Activated naive CD4-positive, alpha-beta T cell treated with anti-CD3 and anti-CD28 coated beads, Interleukin-2, amount 50 U/mL, for 24 hours (primary cell): ENCODE measurements at regions not wholly inside any gene's neighbourhood (a gene's known extent, or its start where the extent isn't known, plus 50 kb on each side); places are given as distances from the start of the nearest gene placed in this dataset.

ENCODE experiments used
- H3K27ac Mint-ChIP-seq: one replicate; pipeline ENCODE4 v1.8.0; 2021; ENCODE audit warnings: mild to moderate bottlenecking, mixed read lengths
- H3K27me3 Mint-ChIP-seq: one replicate; pipeline ENCODE4 v1.8.0; 2021; ENCODE audit warnings: mixed read lengths
- H3K36me3 Mint-ChIP-seq: one replicate; pipeline ENCODE4 v1.8.0; 2021; ENCODE audit warnings: mixed read lengths
- H3K4me1 Mint-ChIP-seq: one replicate; pipeline ENCODE4 v1.8.0; 2021; ENCODE audit warnings: mixed read lengths
- H3K4me3 Mint-ChIP-seq: one replicate; pipeline ENCODE4 v1.8.0; 2021; ENCODE audit warnings: mild to moderate bottlenecking, mixed read lengths
- H3K9me3 Mint-ChIP-seq: one replicate; pipeline ENCODE4 v1.8.0; 2021; ENCODE audit warnings: mixed read lengths

DNA sequence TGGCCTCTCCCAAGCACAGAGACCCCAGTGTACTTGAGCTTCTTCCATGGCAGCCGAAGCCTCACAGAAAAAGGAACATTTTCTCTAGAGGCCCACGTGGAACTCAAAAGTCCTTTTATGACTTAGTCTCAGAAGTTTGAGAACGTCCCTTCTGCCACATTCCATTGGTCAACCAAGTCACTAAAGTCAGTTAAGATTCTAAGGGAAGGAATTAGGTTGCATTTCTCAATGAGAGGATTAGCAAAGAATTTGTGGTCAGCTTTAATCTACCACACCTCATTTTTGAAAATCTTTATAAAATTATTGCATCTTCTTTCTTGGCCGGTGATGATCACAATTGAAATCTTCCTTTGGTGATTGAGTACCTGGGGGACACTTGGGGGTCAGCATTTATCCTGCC is 279.9 kb upstream of the TBX3 start:
- no peak overlapping the region for H3K27ac Mint-ChIP-seq
- no peaks in the 10 kb centered on the region for H3K4me1 Mint-ChIP-seq
- no peak overlapping the region for H3K4me3 Mint-ChIP-seq
- peaks cover 2% of the 10 kb centered on the region for H3K27me3 Mint-ChIP-seq
- no peaks in the 10 kb centered on the region for H3K36me3 Mint-ChIP-seq
- peaks cover 4% of the 10 kb centered on the region for H3K9me3 Mint-ChIP-seq

DNA sequence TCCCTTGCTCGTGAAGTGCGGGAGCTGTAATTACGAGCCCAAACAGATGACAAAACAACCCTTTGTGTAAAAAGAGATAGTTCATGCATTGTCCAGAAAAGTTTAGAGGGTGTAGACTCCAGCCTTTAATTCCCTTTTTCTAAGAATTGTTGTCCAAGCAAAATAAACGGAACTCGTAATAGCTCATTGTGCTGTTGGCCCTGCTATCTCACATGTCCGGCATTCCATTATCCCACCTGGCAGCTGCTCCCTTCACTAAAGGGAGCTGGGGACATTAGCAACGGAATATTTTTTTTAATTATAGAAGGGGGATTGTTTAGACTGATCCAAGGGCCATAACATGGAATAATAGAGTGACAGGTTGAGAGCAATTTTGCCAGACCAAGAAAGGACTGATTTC is 277.5 kb upstream of the TBX3 start:
- no peaks in the 10 kb centered on the region for H3K4me1 Mint-ChIP-seq
- H3K9me3 Mint-ChIP-seq, result peaks cover 5% of the 10 kb centered on the region
- no peaks in the 10 kb centered on the region for H3K36me3 Mint-ChIP-seq
- H3K27ac Mint-ChIP-seq, result no peak overlapping the region
- H3K4me3 Mint-ChIP-seq, result no peak overlapping the region
- H3K27me3 Mint-ChIP-seq, result no peaks in the 10 kb centered on the region

GRCh38 chr12:114958538-114958937 is 274.6 kb upstream of the TBX3 start:
- Mint-ChIP-seq H3K27me3 (no peaks in the 10 kb centered on the region), H3K4me3 (no peak overlapping the region), H3K36me3 (no peaks in the 10 kb centered on the region), H3K9me3 (peaks cover 5% of the 10 kb centered on the region), H3K27ac (no peak overlapping the region), H3K4me1 (no peaks in the 10 kb centered on the region)

DNA sequence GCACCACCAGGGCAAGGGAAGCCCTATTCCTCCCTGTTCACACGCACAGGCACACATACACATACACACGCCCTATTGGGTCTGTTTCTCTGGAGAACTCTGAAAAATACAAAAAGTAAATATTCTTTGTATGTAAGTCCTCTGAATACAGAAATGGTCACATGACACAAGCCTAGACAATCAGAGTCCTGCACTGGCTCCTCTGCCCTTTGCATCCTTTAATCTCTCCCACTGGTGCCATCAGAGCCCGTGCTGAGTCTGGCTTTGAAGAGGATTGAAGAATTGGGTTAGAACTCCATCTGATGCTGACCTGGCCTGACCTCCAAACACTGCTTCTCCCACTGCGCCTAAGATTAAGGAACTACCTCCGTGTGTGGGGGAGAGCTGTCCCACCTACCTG is 273.2 kb upstream of the TBX3 start:
- no peaks in the 10 kb centered on the region for H3K4me1 Mint-ChIP-seq
- no peak overlapping the region for H3K27ac Mint-ChIP-seq
- H3K9me3 Mint-ChIP-seq, result peaks cover 5% of the 10 kb centered on the region
- H3K4me3 Mint-ChIP-seq, result no peak overlapping the region
- no peaks in the 10 kb centered on the region for H3K36me3 Mint-ChIP-seq
- H3K27me3 Mint-ChIP-seq, result no peaks in the 10 kb centered on the region

DNA sequence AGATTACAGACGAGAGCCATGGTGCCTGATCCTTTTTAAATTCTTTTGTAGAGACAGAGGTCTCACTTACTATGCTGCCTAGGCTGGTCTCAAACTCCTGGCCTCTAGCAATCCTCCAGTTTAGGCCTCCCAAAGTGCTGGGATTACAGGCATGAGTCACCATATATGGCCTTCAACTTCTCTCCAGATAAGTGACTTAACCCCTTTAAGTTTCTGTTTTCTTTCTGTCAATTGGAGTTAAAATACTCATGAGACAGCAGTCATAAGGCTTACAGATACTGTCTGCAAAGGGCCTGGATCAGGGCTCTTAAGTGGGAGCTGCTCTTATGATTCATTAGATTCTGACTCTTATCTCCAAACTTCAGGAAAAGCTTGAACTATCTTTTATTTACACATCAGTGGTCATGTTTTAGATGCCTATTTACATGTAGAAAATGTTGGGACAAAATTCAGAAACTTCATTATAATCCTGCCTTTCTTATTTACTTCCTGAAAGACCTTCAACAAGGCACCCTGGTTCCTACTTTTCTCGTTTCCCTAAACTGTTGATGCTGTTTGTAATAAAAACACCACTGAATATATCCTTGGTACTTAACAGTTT is 271.5 kb upstream of the TBX3 start:
- Mint-ChIP-seq H3K27ac (no peak overlapping the region), H3K4me3 (no peak overlapping the region), H3K9me3 (peaks cover 5% of the 10 kb centered on the region), H3K27me3 (no peaks in the 10 kb centered on the region), H3K36me3 (no peaks in the 10 kb centered on the region), H3K4me1 (no peaks in the 10 kb centered on the region)

DNA sequence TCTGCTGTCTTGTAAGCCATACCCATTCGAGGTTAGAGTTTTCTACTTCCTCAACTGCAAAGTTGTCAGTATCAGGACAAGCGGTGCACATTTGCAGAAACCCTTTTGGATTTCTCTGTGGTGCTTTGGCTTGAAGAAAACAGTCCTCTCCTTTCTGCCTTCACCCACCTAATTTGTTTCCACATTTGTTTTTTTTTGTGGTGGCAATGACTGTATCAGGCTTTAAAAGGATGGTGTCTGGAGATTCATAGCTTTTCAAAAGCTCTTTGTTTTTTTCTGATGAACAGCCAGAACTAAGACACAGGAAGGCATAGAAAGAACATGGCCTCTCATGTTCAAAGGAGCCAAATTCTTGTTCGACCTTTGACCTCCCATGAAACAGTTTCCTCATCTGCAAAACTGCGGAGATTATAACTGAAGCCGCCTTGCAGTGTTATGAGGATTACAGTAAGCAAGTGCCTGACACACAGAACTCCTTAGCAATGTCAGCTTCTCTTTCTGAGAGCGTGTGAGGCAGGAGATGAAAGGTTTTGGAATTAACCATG is 270.6 kb upstream of the TBX3 start:
- Mint-ChIP-seq H3K27me3 (no peaks in the 10 kb centered on the region), H3K27ac (no peak overlapping the region)

DNA sequence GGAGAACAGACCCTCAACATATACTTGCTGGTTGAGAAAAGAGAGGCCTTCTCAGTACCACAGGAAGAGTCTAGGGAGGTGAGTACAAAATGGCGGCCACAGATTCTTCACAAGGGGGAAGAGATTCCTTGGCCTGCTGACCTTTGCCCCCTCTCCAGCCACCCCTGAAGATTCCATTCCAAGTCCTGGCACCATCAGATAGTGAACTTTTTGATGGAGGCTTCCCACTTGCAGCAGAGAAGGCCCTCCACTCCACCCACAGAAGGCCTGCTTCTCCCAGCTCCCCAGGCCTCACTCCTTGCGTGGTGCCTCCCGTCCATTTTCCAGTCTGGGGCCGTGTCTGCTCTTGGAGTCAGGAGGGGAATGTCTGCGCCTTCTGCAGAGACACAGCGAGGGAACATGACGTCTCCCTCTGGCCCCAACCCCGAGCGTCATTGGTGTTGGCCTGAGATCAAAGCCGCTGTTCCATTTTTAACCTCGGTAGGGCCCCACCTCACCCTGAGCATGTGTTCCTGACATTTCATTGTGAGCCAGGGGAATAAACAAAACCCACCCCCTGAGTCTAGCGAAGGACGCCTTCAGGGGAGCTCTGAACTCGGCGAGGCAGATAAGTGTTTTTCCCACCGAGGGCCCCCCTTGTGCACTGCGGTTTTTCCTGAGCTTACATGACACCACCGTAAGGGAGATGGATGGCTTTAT is 268.7 kb upstream of the TBX3 start:
- Mint-ChIP-seq H3K27me3 (no peaks in the 10 kb centered on the region), H3K4me3 (no peak overlapping the region), H3K4me1 (no peaks in the 10 kb centered on the region), H3K27ac (no peak overlapping the region), H3K9me3 (peaks cover 5% of the 10 kb centered on the region), H3K36me3 (no peaks in the 10 kb centered on the region)

More for the DNA sequence above, 270.6 kb upstream of the TBX3 start:
- no peak overlapping the region for H3K4me3 Mint-ChIP-seq
- no peaks in the 10 kb centered on the region for H3K36me3 Mint-ChIP-seq
- H3K9me3 Mint-ChIP-seq, result peaks cover 5% of the 10 kb centered on the region
- H3K4me1 Mint-ChIP-seq, result no peaks in the 10 kb centered on the region

DNA sequence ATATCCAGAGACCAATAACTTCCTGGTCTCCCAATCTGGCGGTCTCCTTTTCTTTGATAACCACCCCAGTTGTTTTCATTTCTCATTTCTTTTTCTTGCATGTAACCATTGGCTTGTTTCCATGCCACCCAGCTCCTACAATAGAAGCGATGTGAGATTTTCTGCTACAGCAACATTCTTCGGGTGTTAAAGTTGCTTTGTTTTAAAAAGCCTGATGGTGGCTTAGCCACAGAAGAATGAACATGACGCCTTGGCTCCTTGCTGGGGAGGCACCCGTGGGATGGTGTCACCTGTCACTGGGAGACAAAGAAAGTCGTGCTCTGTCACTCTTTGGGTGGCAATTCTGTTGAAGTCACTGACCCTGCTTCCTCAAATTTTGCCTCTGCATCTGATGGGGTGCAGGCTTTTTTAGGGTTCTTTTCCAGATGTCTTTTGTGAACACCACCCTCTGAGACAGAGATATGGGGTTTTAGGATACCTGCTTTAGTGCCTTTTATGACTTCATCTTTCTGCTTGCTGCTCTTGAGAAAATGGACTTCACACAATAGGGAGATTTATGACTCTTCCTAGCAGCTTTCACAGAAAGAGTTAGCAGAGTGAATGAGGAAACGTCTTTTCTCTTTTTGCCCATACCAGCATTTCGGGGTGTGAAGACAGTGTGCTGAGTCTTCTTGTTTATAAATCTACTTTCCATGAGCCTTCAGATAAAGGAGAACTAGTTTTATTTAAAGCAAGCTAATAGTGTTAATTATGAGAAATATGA is 265.3 kb upstream of the TBX3 start:
- no peaks in the 10 kb centered on the region for H3K27me3 Mint-ChIP-seq

GRCh38 chr12:114945351-114945750 is 261.4 kb upstream of the TBX3 start:
- Mint-ChIP-seq H3K9me3 (no peaks in the 10 kb centered on the region), H3K36me3 (no peaks in the 10 kb centered on the region), H3K4me1 (no peaks in the 10 kb centered on the region), H3K4me3 (no peak overlapping the region), H3K27ac (no peak overlapping the region), H3K27me3 (no peaks in the 10 kb centered on the region)

More for the DNA sequence above, 265.3 kb upstream of the TBX3 start:
- Mint-ChIP-seq H3K27ac (no peak overlapping the region), H3K9me3 (no peaks in the 10 kb centered on the region), H3K4me1 (no peaks in the 10 kb centered on the region), H3K36me3 (no peaks in the 10 kb centered on the region), H3K4me3 (no peak overlapping the region)

GRCh38 chr12:114944736-114945135 is 260.8 kb upstream of the TBX3 start:
- H3K4me3 Mint-ChIP-seq, result no peak overlapping the region
- H3K36me3 Mint-ChIP-seq, result no peaks in the 10 kb centered on the region
- H3K27me3 Mint-ChIP-seq, result no peaks in the 10 kb centered on the region
- no peak overlapping the region for H3K27ac Mint-ChIP-seq
- H3K9me3 Mint-ChIP-seq, result no peaks in the 10 kb centered on the region
- H3K4me1 Mint-ChIP-seq, result no peaks in the 10 kb centered on the region

DNA sequence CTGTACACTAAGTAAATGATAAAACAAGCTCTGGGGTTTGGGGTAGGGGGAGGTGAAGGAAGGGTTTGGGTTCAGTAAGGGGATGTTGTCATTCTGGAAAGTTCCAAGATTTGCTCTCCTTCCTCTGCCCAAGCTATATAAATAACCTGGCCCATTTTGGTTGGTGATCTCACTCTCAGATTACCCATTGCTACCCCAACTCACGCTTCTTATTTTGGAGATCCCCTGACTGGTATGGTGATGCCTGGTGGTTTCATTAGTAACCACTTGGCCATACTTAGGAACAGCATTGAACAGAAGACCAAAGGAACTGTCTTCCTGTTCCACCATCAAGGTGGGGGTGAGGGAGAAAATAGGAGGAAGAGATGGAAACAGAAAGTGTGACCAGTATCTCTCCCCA is 259.6 kb upstream of the TBX3 start:
- Mint-ChIP-seq H3K4me3 (no peak overlapping the region), H3K4me1 (no peaks in the 10 kb centered on the region), H3K27ac (no peak overlapping the region), H3K36me3 (no peaks in the 10 kb centered on the region), H3K27me3 (no peaks in the 10 kb centered on the region), H3K9me3 (no peaks in the 10 kb centered on the region)

DNA sequence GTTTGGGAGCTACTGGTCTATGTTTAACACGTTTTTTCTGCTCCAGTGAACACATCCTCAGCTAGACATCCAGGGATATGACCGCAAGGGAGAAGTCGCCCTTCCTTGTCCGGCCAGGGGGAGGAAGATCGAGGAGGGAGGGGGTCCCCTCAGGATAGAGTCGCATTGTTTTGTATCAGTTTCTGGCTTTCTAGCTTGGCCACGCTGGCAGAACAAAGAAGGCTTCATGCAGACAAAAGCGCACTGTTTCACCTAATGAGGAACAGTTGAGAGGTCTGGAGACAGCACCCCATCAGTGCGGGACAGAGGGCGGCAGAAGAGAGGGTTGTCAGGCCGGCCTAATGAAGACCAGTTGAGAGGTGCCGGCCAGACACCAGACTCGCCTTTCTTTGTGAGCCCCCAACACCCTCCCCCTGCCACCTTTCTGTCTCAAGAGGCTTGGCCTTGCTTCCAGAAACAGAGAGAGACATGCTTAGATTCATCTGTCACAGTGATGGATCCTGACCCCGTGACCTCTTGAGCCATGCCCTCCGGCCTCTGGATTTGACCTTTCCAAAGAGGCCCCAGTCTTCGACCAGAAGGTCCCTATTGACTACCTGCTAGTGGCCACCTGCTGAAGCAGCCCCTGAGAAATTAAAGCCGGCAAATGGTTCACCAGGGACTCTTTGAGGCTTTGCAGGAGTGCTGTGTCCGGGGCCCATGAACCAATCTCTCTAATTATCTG is 254.7 kb upstream of the TBX3 start:
- H3K36me3 Mint-ChIP-seq, result no peaks in the 10 kb centered on the region
- H3K27ac Mint-ChIP-seq, result no peak overlapping the region
- no peaks in the 10 kb centered on the region for H3K4me1 Mint-ChIP-seq
- H3K9me3 Mint-ChIP-seq, result no peaks in the 10 kb centered on the region
- no peaks in the 10 kb centered on the region for H3K27me3 Mint-ChIP-seq
- H3K4me3 Mint-ChIP-seq, result no peak overlapping the region

- Mint-ChIP-seq H3K36me3 (no peaks in the 10 kb centered on the region), H3K27me3 (no peaks in the 10 kb centered on the region), H3K4me1 (no peaks in the 10 kb centered on the region), H3K27ac (no peak overlapping the region), H3K4me3 (no peak overlapping the region), H3K9me3 (no peaks in the 10 kb centered on the region)
Observed at GRCh38 chr12:114936148-114937079, 252.4 kb upstream of the TBX3 start.

GRCh38 chr12:114935658-114936057 is 251.7 kb upstream of the TBX3 start:
- Mint-ChIP-seq H3K4me1 (no peaks in the 10 kb centered on the region), H3K27ac (no peak overlapping the region), H3K9me3 (no peaks in the 10 kb centered on the region), H3K27me3 (no peaks in the 10 kb centered on the region), H3K4me3 (no peak overlapping the region), H3K36me3 (no peaks in the 10 kb centered on the region)
